Chondrocyte (in vitro differentiated cells): ENCODE measurements at regions not wholly inside any gene's neighbourhood (a gene's known extent, or its start where the extent isn't known, plus 50 kb on each side); places are given as distances from the start of the nearest gene placed in this dataset.

Experiments used
- DNase-seq: peaks from one replicate; pipeline ENCODE4 v3.0.0; 2021; ENCODE audit warnings: mixed read lengths, low spot score
- H3K27ac Mint-ChIP-seq: one replicate; pipeline ENCODE4 v1.8.0; 2021; ENCODE audit warnings: mild to moderate bottlenecking, moderate library complexity, mixed read lengths; ENCODE audit not compliant: unreplicated experiment
- H3K27me3 Mint-ChIP-seq: 2 replicates; pipeline ENCODE4 v1.8.0; 2021; ENCODE audit warnings: low read depth, mixed read lengths
- H3K36me3 Mint-ChIP-seq: 2 replicates; pipeline ENCODE4 v1.8.0; 2021; ENCODE audit warnings: low read depth, mixed read lengths
- H3K4me1 Mint-ChIP-seq: 2 replicates; pipeline ENCODE4 v1.8.0; 2021; ENCODE audit warnings: low read depth, mild to moderate bottlenecking, mixed read lengths
- H3K4me3 Mint-ChIP-seq: one replicate; pipeline ENCODE4 v1.8.0; 2021; ENCODE audit warnings: mild to moderate bottlenecking, moderate library complexity, mixed read lengths; ENCODE audit not compliant: unreplicated experiment
- H3K9me3 Mint-ChIP-seq: 2 replicates; pipeline ENCODE4 v1.8.0; 2021; ENCODE audit warnings: low read depth, mixed read lengths
- TF ChIP-seq, protein P1 (sequence below): fragments of 200-600 bp; sonication (generic); IDR thresholded peaks from 2 replicates; pipeline ENCODE4 v1.5.0; 2021; ENCODE audit warnings: antibody characterized with exemption, mild to moderate bottlenecking, moderate library complexity

- H3K4me3 Mint-ChIP-seq: no peak overlapping the region
- DNase-seq: no peak
- TF ChIP-seq, protein P1, sequence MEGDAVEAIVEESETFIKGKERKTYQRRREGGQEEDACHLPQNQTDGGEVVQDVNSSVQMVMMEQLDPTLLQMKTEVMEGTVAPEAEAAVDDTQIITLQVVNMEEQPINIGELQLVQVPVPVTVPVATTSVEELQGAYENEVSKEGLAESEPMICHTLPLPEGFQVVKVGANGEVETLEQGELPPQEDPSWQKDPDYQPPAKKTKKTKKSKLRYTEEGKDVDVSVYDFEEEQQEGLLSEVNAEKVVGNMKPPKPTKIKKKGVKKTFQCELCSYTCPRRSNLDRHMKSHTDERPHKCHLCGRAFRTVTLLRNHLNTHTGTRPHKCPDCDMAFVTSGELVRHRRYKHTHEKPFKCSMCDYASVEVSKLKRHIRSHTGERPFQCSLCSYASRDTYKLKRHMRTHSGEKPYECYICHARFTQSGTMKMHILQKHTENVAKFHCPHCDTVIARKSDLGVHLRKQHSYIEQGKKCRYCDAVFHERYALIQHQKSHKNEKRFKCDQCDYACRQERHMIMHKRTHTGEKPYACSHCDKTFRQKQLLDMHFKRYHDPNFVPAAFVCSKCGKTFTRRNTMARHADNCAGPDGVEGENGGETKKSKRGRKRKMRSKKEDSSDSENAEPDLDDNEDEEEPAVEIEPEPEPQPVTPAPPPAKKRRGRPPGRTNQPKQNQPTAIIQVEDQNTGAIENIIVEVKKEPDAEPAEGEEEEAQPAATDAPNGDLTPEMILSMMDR: no peak
- no peaks in the 10 kb centered on the region for H3K9me3 Mint-ChIP-seq
- no peaks in the 10 kb centered on the region for H3K27me3 Mint-ChIP-seq
- no peaks in the 10 kb centered on the region for H3K36me3 Mint-ChIP-seq
- H3K27ac Mint-ChIP-seq: no peak overlapping the region
- peaks cover 5% of the 10 kb centered on the region for H3K4me1 Mint-ChIP-seq
These were observed 399.1 kb downstream of the BTBD3 start for GRCh38 chr20:12316794-12317193.

- Mint-ChIP-seq H3K27ac (no peak overlapping the region), H3K9me3 (no peaks in the 10 kb centered on the region), H3K36me3 (no peaks in the 10 kb centered on the region), H3K4me1 (peaks cover 7% of the 10 kb centered on the region), H3K4me3 (no peak overlapping the region), H3K27me3 (no peaks in the 10 kb centered on the region)
- TF ChIP-seq, protein P1: no peak
- DNase-seq: no peak
These were observed 399.7 kb downstream of the BTBD3 start for GRCh38 chr20:12317433-12317832.

DNA sequence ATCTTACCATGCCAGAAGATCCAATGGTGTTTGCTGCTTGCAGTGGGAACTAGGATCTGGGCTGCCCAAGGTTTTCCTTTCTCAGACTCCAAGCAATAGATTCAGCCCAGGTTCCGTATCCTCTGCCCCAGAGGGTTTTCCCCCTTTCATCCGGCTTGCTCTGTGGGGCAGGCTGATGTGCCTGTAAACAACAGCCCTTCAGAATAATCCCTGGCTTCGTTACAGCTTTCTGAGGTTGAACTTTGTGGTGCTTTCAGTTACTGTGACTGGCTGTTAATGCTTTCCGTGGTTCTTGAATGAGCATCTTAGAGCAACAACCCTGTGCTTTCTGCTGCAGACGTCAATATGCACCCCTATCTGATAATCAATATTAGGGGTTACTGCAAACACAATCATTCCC, 400.4 kb downstream of the BTBD3 start:
- Mint-ChIP-seq H3K4me3 (no peak overlapping the region), H3K4me1 (peaks cover 7% of the 10 kb centered on the region), H3K36me3 (no peaks in the 10 kb centered on the region), H3K27me3 (no peaks in the 10 kb centered on the region), H3K9me3 (no peaks in the 10 kb centered on the region), H3K27ac (no peak overlapping the region)
- TF ChIP-seq, protein P1: no peak
- no peak for DNase-seq

DNA sequence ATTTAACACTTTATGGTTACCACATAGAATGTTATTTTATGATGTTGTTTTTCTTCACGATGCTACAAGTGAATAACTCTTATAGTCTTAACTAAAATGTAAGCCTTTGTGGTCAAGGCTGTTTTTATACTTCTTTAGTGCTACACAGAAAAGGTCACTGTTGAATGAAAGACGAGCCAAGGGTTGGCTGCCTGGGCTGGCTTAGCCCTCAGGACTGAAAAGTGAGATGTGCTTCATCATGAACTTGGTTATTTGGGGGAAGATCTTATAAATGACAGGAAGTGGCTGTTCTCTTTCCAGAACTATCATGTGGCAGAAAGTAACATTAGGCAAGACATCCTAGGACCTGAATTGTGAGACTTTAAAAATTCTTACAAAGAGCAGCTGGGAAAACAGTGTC, 404.0 kb downstream of the BTBD3 start:
- H3K27ac Mint-ChIP-seq: no peak overlapping the region
- no peak for DNase-seq
- TF ChIP-seq, protein P1: no peak
- H3K4me1 Mint-ChIP-seq: peaks cover 7% of the 10 kb centered on the region
- no peaks in the 10 kb centered on the region for H3K27me3 Mint-ChIP-seq
- H3K4me3 Mint-ChIP-seq: no peak overlapping the region
- no peaks in the 10 kb centered on the region for H3K9me3 Mint-ChIP-seq
- H3K36me3 Mint-ChIP-seq: no peaks in the 10 kb centered on the region

GRCh38 chr20:12327205-12327604, 409.5 kb downstream of the BTBD3 start:
- Mint-ChIP-seq H3K4me3 (no peak overlapping the region), H3K9me3 (peaks cover 18% of the 10 kb centered on the region), H3K27me3 (no peaks in the 10 kb centered on the region), H3K27ac (no peak overlapping the region), H3K4me1 (no peaks in the 10 kb centered on the region), H3K36me3 (peaks cover 2% of the 10 kb centered on the region)
- TF ChIP-seq, protein P1: no peak
- DNase-seq: no peak
